ENCODE measurements at regions not wholly inside any gene's neighbourhood (a gene's known extent, or its start where the extent isn't known, plus 50 kb on each side); places are given as distances from the start of the nearest gene placed in this dataset.
"Not testable (repeated sequence)": the region's sequence is repeated elsewhere in the genome, so short reads cannot be mapped to it uniquely, and the experiment has no call there.

DNA sequence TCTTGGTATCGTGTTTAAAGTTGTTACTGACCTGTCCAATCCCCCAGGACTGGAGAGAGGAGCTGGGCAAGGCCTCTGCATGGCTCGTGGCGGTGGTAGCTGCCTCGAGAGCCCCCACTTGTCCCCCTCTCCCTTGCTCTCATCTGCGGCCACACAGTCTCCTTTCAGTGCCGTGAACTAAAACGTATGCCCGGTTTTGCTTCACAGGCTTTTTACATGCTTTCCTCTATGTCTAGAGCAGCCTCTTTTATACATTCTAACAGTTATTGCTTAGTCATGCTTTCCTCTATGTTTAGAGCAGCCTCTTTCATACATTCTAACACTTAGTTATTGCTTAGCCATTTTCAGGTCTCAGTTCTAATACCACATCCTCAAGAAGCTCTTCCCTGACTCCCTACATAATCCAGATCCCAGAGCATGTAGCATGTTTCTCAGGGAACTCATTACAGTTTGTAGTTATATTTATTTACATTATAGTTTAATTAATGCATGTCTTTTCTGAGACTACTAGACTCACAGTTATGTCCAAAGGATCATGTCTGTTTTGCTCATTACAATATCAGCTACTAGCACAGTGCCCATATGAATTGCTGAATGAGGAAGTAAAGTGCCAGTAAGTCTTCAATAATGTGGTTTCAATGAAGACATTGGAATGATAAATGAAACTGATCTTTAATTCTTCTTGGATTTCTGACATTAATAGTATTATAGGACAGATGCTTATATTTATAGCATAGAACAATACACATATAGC is 66.5 kb upstream of the TBL1XR1 start (continued):
- no peak for TF ChIP-seq ATF2 (IDR thresholded peaks at IDR 0.05; ENCODE audit: low read length)

DNA sequence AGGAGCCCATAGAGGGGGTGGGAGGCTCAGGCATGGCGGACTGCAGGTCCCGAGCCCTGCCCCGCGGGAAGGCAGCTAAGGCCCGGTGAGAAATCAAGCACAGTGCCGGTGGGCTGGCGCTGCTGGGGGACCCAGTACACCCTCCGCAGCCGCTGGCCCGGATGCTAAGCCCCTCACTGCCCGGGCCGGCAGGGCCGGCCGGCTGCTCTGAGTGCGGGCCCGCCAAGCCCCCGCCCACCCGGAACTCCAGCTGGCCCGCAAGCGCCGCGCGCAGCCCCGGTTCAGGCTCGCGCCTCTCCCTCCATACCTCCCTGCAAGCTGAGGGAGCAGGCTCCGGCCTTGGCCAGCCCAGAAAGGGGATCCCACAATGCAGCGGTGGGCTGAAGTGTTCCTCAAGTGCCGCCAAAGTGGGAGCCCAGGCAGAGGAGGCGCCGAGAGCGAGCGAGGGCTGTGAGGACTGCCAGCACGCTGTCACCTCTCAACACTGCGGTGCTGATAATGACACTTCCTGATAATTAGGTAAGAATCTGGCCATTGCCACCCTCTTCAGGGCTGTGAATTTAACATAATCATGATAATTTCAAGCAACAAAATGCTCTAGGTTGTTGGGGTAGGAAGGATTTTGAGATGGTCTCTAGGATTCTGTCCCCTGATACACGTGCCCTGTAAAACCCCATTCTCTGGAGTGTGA is 74.7 kb upstream of the TBL1XR1 start:
- H2AFZ ChIP-seq (ENCODE audit: low read length); H3K14ac ChIP-seq (ENCODE audit: insufficient read length); H4K5ac ChIP-seq (ENCODE audit: insufficient read length, low read depth, low read length); H3K4me2 ChIP-seq (ENCODE audit: insufficient read depth in 1 of 2, low read depth in 2 of 2, low read length in 2 of 2); H3K4ac ChIP-seq (replicated peaks; ENCODE audit: insufficient read length, low read depth, low read length); DNase-seq (ENCODE audit: low read depth in 1 of 2, low spot score in 2 of 2); H3K79me2 ChIP-seq (ENCODE audit: control insufficient read depth in 1 of 2, insufficient read depth in 2 of 2, low read length in 2 of 2); H2BK15ac ChIP-seq (ENCODE audit: low read length); H3K23me2 ChIP-seq (ENCODE audit: low read depth, low read length); H3K27ac ChIP-seq (ENCODE audit: low read depth, low read length); H3K36me3 ChIP-seq (ENCODE audit: control insufficient read depth in 2 of 4, insufficient read depth in 4 of 4, low read length in 3 of 4); H3K56ac ChIP-seq (replicated peaks; ENCODE audit: insufficient read length, low read depth, low read length); H3K27me3 ChIP-seq (replicated peaks in 1 of 4; ENCODE audit: control insufficient read depth in 3 of 4, extremely low read depth in 1 of 4, insufficient read depth in 3 of 4, low read length in 3 of 4); H2AK5ac ChIP-seq (ENCODE audit: low read depth, low read length); H2BK5ac ChIP-seq (ENCODE audit: low read depth, low read length); H3K79me1 ChIP-seq (ENCODE audit: low read depth, low read length); H4K8ac ChIP-seq (ENCODE audit: extremely low read depth, insufficient read depth, low read length); POLR2A ChIA-PET (ENCODE audit: partially characterized antibody); H2BK20ac ChIP-seq (ENCODE audit: low read length); H3K18ac ChIP-seq (ENCODE audit: extremely low read depth, low read length); H3K9ac ChIP-seq (replicated peaks in 1 of 4; ENCODE audit: extremely low read depth in 1 of 4, low read depth in 3 of 4, low read length in 3 of 4); H3K23ac ChIP-seq (ENCODE audit: insufficient read length); H2BK12ac ChIP-seq (ENCODE audit: low read depth, low read length); FAIRE-seq; H4K91ac ChIP-seq (replicated peaks; ENCODE audit: insufficient read length, low read length); H3K9me3 ChIP-seq (ENCODE audit: insufficient read depth in 2 of 2, low read depth in 1 of 2, low read length in 1 of 2); H3K4me1 ChIP-seq (replicated peaks in 1 of 4; ENCODE audit: control insufficient read depth in 3 of 4, insufficient read depth in 4 of 4, low read length in 3 of 4); H3K4me3 ChIP-seq (ENCODE audit: extremely low read depth in 1 of 4, insufficient read depth in 2 of 4, low read depth in 3 of 4, low read length in 4 of 4); H4K20me1 ChIP-seq (replicated peaks in 1 of 2; ENCODE audit: control insufficient read depth in 1 of 2, insufficient read depth in 2 of 2, low read length in 2 of 2); H2BK120ac ChIP-seq (replicated peaks; ENCODE audit: low read depth, low read length): not testable (repeated sequence)
- CTCF ChIA-PET (ENCODE audit: partially characterized antibody), result interaction anchor here (0.9 to 1.0 kb wide), 2 partner anchors 10 to 11 kb away, joined by 3 read pairs; no protein-coding TSS in a partner anchor
- WGBS, 2 experiments (ENCODE audit: extremely low coverage in 1 of 2, insufficient coverage in 1 of 2, insufficient read length in 1 of 2, insufficient replicate concordance in 2 of 2, low coverage in 1 of 2, low lambda C conversion rate in 2 of 2, missing lambda C conversion rate in 1 of 2), result 96% methylated on average over 23 of the region's 36 CpGs; no CpG with 5 or more reads in 1 of the 2 experiments
